HFF-Myc (cell line): ENCODE measurements at regions not wholly inside any gene's neighbourhood (a gene's known extent, or its start where the extent isn't known, plus 50 kb on each side); places are given as distances from the start of the nearest gene placed in this dataset.

ENCODE experiments used
- DNase-seq: peaks from one replicate; pipeline ENCODE4 v3.0.0-alpha.2; 2011; ENCODE audit warnings: low read depth; ENCODE audit errors: extremely low read depth
- H3K4me3 ChIP-seq: replicated peaks from 2 replicates; pipeline ENCODE4 v1.5.1; 2011; ENCODE audit warnings: low read depth, mild to moderate bottlenecking, control low read depth, low read length
- TF ChIP-seq, protein P1 (sequence below): IDR thresholded peaks from 2 replicates; pipeline ENCODE4 v1.5.1; 2012; ENCODE audit warnings: mild to moderate bottlenecking, low read depth, low read length, control low read depth; ENCODE audit errors: missing control alignments

DNA sequence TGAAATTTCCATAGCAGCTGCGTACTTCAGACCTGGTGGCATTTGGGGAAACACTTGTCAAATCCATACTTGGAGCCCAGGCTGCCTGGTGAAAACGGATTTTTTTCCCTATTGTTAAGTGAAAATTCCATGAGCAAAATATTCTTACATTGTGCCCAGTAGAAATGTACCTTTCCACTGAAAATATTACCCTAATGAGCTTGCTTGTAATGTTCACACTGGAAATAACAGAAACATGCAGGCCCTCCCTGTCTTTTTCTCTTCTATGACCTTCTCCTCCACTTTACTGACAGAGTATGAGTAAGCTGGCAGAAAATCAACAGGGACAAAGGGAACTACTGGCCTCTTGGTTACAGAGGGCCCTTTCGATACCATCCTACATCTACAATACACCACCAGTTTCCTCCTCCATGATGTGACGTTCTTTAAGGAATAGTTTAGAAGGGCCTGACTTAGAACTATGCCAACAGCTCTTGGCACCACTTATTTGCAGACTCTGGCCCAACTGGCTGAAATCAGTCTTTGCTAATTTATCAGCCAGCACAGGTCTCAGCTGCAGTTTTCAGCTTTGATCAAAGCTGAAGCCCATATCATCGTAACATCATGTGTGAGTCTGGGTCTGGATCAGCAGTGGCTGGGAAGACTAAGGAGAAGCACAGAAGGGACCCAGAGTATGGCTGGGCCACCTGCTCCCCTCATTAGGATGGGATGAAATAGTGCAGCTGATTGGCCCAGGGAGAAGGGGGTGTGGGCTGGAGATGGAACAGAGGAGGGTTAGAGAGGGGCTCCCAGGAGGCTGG, 272.2 kb upstream of the ID2 start:
- TF ChIP-seq, protein P1, sequence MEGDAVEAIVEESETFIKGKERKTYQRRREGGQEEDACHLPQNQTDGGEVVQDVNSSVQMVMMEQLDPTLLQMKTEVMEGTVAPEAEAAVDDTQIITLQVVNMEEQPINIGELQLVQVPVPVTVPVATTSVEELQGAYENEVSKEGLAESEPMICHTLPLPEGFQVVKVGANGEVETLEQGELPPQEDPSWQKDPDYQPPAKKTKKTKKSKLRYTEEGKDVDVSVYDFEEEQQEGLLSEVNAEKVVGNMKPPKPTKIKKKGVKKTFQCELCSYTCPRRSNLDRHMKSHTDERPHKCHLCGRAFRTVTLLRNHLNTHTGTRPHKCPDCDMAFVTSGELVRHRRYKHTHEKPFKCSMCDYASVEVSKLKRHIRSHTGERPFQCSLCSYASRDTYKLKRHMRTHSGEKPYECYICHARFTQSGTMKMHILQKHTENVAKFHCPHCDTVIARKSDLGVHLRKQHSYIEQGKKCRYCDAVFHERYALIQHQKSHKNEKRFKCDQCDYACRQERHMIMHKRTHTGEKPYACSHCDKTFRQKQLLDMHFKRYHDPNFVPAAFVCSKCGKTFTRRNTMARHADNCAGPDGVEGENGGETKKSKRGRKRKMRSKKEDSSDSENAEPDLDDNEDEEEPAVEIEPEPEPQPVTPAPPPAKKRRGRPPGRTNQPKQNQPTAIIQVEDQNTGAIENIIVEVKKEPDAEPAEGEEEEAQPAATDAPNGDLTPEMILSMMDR: no peak
- no peak for DNase-seq
- no peak overlapping the region for H3K4me3 ChIP-seq

DNA sequence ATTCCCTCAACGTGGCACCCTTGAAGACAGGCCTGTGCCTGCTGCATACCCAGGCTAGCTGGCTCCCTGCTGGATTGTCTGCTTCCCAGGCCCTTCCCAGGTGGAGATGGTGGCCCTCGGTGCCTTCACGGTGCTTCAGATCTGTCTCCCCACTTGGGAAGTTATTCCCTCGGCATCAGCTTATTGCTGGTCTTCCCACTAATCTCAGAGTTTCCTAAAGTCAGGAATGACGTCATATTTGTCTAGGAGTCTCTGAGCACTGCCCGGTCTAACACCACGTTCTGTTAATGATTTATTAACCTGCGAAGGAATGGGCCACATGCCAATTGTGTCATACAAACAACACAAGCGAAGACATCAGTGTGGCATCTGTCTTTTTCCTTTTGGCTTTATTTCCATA, 269.8 kb upstream of the ID2 start:
- H3K4me3 ChIP-seq: no peak overlapping the region
- no peak for DNase-seq
- TF ChIP-seq, protein P1: no peak

DNA sequence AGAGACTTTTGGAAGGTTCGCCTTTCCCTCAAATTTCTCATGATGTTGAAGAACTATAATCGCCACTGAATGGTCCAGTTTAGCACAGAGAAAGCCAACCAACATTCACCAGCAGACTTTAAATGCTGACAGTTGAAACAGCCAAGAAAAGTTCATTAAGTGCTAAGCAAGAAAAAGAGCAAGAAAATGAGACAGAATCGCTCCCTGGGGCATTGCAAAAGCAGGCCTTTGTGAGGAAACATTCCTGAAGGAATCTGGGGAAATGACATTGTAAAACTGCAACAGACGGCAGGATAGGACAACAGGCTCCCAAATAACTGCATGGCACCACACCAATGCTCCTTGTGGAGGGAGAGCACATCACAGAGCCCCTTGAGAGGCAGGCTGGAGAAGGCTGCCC, 269.3 kb upstream of the ID2 start:
- no peak overlapping the region for H3K4me3 ChIP-seq
- no peak for DNase-seq
- TF ChIP-seq, protein P1: no peak

DNA sequence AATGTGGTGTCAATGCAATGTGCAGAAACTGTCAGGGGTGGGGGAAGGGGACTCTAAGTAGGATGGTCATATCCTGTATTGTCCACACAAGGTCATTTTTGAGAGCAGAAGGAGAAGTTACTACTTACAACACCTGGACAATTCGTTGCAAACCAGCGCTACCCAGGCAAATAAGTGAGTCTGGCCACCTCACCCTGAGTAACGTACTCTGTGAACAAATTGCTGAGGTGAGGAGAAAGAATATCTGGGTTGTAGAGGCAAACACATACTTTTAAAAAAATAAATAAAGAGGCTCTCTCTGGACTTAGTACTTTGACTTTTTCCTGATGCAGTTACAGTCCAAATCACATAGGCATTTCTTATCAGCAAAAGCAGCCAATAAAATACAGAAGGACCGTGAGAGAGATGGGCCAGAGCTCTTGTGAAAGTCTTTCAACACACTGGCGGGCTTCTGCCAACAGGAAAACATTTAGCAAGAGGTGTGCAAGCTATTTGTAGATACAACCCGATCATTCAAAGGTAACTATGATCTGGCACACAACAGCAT, 268.2 kb upstream of the ID2 start:
- no peak overlapping the region for H3K4me3 ChIP-seq
- TF ChIP-seq, protein P1: no peak
- DNase-seq: no peak

DNA sequence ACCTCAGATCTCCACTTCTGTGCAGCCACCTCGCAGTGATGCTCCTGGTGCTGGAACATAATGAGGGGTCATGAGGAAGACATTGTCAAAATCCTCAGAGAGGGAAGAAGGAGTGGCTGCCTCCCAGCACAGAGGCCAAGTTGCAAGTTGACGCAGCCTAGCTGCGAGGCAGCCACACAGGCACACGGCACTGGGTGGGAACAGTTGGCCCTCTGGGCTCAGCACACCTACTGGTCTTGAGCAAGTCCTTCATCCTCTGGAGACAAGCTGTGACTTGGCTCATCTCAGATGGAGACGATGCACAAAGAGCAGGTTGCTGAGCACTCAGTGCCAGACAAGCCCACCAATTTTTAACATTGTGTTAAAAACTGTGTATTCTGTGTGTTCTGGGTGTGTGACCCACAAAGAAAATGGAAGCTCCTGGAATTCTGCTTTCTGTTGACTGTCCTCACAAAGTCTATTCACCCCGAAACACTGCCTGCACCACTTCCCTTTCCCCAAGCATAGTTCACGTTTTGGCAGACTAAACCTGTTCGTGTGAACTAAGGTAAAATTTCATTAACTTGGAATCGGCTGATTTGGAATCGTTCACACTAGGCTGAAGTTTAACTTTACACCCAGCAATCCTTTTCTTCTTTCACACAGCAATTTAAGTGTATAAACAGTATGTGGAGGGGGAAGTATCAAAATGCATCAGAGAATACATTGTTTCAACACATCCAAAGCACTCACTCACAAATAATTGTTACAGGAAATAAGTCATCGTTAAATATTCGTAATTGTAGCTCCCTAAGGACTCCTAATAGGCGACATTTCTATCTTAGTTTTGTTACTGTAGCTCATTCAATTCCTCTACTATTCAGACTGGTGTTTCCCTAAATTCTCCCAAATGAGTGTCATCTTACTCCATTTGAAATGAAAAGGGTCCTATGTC, 266.6 kb upstream of the ID2 start:
- TF ChIP-seq, protein P1: no peak
- no peak for DNase-seq
- H3K4me3 ChIP-seq: no peak overlapping the region

DNA sequence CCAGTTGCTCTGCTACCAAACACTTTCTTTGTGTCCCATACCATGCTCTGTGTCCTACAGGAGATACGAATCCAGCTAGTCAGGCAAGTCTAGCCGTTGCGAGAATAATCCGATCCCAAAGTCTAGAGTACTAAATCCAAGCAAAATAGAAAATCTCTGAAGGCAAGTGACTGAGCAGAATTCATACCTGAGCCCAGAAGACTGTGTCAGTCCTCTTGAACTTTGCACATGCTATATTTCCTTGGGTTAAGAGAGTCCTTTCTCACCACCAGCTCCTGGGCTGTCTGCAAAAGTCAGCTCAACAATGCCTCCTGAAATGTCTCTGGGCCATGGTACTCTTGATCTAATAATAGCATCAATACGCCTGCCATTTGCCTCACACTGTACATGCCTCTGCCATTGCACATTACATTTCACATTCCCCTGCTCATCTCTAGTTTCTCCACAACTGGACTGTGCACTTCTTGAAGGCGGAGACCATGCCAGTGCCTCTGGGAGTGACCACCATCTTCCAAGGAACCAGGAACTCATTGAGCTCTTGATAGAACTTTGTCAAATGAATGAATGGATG, 265.8 kb upstream of the ID2 start:
- DNase-seq: no peak
- H3K4me3 ChIP-seq: no peak overlapping the region
- TF ChIP-seq, protein P1: no peak
